ENCODE measurements at regions not wholly inside any gene's neighbourhood (a gene's known extent, or its start where the extent isn't known, plus 50 kb on each side); places are given as distances from the start of the nearest gene placed in this dataset.

DNA sequence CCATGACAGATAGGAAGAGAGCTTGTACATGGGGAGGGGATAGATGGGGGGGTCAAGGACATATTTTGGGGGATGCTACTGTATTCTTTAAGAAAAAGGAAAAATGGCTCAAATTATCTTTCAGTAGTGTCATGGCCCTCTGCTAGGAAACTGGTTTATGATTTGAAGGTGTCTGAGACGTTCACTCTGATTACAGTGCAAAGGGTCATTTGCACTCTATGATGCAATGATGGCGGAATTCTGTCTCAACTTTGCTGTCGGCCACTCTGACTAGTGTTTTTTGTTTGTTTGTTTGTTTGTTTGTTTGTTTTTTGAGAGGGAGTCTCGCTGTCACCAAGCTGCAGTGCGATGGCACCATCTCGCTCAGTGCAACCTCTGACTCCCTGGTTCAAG is 180.0 kb downstream of the SOX4 start:
- TF ChIP-seq EZH2 (IDR thresholded peaks at IDR 0.05; ENCODE audit: insufficient read depth, poor library complexity, severe bottlenecking) (no peak), EZH2phosphoT487 (IDR thresholded peaks at IDR 0.05; ENCODE audit: insufficient read depth, low read depth) (no peak)
